Activated T-cell treated with anti-CD3 and anti-CD28 coated beads for 48 hours (primary cell): ENCODE measurements at regions not wholly inside any gene's neighbourhood (a gene's known extent, or its start where the extent isn't known, plus 50 kb on each side); places are given as distances from the start of the nearest gene placed in this dataset.
"Not testable (repeated sequence)": the region's sequence is repeated elsewhere in the genome, so short reads cannot be mapped to it uniquely, and the experiment has no call there.

Experiments used
- DNase-seq: peaks from one replicate; pipeline ENCODE4 v3.0.0-alpha.2; 2020; ENCODE audit warnings: low read depth

DNA sequence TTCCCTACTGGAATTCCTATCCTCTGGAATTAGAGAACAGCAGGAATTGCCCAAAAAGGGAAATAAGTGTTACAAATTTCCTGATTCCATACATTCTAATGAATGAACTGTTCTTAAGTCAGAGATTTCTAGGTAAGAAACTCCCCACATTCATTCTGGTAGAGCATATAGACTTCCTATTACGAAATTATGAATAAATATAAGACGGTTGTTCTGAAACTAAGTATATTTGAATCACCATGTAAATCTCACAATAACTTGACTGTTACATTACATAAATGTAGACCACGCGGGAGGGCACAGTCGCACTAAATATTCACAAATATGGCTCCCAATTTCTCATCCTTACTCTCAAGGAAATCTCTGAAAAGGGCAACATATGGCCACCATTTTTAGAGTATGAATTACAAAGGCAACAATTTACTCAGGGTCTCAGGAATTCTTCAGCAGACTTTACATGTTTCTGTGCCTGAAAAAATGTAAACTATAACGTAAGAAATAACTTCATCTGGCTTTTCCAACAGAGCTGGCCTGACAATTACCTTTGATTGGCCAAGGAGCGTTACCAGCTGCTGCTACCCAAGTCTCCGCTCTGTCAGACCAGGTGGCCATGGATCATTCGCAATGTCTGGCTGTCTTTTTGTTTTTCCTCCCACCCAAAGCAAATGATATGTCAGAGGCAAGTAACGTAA, 115.8 kb downstream of the MPP7 start:
- no peak for DNase-seq

DNA sequence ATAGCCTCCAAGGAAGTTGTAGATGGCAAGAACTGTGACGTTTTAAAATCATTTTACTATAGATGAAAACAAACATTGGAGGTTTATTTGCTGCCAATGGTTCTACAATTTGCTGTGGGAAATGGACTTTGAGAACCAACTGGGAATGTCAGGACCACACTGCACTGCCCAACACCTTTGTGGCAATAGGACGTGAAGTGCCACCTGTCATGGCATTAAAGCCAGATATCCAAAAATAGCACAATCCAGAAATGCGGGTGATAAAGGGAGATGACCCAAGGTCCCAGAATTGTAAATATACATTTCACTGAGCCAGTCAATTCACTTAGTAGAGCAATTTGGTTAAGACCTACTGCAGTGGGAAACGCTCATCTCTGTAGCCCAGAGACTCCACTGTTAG, 116.4 kb downstream of the MPP7 start:
- DNase-seq = no peak

DNA sequence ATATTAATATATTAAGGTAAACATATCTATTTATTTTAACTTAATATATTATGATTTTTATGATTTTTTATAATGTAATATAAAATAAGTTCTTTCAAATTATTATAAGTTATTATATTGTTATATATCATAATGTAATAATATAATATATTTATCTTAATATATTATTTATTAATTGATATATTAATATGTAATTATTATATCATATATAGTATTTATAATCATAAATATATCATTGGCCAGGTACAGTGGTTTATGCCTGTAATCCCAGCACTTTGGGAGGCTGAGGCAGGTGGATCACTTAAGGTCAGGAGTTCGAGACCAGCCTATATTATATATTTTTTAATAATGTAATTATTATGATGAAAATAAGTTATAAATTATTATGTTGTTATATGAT, 118.1 kb downstream of the MPP7 start:
- no peak for DNase-seq

DNA sequence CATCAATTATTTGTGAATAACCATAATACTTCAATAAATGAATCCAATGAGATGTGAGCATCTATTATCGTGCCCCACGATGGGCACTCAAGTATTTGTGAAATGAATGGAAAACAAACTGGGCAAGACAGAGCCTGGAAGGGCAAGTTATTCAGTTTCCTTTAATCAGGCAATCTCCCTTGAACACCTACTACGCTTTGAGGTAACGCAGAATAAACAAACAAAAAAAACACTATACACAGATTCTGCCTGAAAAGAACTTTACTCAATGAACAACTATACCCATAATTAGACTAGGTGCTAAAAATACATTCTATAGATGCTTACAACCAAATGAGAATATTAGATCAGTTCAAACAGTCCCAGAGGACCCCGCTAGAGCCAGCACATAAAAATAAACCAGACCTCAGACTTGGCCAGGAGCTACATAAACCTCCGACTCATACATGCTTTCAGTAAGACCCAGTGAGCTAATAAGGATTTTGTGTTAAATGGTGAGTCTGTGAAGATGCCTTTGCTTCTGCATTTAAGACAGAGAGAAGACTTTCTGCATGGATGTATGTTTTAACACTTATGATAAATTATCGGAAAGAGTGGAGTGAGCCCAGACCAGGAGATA, 121.3 kb downstream of the MPP7 start:
- no peak for DNase-seq

DNA sequence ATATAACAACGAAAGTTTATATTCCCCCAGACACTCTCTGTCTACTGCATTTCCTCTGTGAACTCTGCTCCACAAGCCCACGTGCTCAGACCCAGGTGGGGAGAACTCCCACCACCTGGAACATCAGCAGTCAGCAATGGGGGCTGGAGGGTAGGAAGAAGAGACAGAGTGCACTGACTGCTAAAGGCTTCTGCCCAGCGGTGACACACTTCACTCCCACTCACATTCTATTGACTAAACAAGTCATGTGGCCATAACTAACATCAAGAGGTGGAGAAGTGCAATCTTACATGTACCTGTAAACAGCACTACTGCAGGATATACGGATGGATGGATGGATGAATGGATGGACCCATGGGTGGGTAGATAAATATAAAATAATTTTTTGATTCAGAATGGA, 122.2 kb downstream of the MPP7 start:
- no peak for DNase-seq

DNA sequence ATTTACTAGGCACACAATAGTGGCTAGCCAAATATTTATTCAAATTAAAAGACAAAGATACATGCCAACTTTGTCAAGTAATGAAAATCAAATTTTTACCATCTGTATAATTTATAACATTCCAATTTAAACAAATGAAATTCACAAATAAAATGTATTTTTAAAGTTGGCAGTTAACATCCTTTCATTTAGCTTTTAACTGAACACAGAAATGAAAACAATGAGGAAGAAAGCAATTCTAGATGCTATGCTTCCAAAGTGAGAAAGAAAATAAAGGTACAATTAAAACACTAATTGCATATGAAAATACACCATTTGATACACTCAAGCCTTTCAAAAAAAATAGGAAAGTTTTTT, 123.1 kb downstream of the MPP7 start:
- DNase-seq = no peak

DNA sequence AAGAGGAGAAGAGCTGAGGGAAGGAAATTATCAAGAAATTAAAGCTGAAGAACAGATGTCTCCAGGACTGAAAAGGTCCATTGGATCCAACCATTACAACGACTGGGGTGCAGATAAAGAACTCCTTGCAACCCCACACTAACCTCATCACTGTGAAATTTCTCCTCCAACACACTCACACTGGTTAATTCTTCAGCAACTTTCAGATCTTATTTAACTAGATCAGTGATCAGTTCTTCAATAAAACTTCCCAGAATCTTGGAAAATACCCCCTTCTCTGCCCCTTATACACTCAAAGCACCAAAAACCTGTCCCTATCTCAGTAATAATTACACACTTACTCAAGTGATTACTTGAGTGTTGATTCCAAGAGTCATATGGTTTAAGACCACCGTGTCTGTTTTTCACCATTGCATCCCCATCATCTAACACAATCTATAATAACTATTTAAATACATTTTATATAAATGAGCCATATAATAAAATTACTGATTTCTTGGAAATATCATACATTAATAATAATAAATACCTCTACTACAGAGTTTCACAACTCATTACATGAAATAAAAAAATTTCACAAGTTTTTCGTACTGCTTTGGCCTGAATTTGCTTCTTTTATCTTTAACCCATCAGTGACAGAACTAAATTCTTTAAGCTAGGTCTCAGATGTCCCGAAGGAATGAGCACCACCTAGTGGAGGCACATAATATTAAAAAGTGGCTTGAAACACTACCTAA, 123.7 kb downstream of the MPP7 start:
- no peak for DNase-seq

DNA sequence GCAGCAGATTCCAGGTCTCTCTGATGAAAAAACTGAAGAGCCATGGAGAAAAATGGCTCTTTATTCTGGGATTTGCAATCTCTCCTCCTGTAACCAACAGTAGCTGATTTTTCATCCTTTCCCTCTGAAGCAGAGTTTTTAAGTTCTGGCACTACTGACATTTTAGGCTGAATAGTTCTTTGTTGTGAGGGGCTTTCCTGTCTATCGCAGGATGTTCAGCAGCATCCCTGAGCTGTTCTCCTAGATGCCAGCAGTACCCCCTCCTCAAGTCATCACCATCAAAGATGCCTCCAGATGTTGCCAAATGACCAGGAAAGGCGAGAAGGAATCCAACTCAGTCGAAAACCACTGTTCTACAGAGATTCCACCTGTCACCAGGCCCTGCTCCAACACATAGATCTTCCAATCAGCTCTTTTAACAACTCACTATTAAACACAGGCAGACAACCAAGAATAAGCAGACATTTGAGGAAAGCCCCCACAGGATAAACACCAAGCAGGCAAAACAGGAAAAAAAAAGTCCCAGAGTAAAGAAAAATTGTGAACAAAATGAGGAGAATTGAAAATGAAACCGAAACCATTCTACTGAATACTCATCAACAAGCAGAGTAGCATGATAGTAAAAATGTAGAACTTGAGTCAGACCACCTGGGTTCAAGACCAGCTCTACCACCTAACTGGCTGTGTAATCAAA, 124.8 kb downstream of the MPP7 start:
- DNase-seq = no peak

DNA sequence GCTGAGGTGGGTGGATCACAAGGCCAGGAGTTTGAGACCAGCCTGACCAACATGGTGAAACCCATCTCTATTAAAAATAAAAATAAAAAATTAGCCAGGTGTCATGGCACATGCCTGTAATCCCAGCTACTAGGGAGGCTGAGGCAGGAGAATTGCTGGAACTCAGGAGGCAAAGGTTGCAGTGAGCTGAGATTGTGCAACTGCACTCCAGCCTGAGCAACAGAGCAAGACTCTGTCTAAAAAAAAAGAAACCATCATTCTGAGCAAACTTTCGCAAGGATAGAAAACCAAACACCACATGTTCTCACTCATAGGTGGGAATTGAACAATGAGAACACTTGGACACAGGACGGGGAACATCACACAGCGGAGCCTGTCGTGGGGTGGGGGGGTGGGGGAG, 126.4 kb downstream of the MPP7 start:
- not testable (repeated sequence) for DNase-seq

DNA sequence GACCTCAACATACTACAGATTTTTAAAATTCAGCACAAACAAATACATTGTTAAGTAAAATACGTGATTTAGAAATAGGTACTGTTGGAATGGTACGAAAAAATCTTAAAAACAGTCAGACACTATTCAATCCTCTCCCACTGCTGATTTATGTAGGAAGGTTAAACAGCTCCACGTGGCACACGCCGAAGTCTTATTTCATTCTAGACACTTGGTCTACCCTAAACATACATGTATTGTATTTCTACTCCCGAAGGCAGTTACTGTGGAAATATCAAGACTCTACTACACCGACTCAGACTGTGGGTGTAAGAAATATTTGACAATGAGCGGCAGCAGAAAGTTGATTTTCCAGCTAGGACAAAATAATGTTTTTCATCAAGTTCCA, 130.6 kb downstream of the MPP7 start:
- no peak for DNase-seq

DNA sequence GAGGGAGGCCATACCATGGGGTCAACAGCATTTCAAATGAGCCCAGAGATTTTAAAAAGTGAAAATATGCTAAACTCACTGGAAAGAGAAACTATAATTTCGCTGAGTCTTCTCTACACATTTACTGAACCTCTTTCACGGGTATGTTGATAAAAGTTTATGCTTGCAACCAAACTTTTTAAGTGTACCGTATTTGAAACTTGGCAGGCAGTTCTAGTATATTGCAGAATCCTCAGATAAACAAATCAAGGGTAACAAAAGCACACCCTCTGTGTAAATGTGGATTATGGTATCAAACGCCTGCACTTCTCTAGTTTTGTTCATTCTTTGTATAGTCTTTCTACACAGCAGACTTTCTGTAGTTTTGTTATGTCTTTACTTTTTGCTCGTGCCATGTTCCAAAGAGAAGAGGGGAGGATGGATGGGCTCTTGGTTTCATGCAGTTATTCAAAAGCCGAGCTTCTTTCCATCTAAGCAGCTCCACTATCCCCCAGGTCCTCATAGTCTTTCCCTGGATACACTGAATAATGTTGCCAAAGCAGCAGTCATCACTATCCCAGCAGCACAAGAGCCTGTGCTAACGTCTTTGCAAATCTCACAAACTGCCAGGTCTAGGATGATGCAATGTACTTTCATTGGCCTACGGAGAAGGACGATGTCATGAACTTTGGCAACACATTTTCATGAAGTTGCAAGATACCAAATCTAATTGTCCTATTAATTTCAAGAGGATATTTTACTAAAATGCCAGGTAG, 131.2 kb downstream of the MPP7 start:
- DNase-seq = no peak

DNA sequence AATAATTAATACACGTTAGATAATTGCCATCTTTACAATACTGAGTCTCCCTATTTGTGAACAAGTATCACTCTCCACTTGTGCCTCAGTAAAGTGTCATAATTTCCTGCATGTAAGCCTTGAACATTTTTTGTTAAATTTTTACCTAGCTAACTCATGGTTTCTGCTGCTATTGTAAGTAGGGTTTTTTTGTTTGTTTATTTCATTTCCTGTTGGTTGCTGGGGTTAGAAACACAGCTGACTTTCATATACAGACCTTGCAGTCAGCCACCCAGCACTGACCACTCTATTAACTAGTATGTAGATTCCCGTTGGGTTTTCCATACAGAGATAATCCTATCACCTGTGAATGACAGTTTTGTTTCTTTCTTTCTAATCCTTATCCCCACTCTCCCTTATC, 133.3 kb downstream of the MPP7 start:
- DNase-seq = no peak

DNA sequence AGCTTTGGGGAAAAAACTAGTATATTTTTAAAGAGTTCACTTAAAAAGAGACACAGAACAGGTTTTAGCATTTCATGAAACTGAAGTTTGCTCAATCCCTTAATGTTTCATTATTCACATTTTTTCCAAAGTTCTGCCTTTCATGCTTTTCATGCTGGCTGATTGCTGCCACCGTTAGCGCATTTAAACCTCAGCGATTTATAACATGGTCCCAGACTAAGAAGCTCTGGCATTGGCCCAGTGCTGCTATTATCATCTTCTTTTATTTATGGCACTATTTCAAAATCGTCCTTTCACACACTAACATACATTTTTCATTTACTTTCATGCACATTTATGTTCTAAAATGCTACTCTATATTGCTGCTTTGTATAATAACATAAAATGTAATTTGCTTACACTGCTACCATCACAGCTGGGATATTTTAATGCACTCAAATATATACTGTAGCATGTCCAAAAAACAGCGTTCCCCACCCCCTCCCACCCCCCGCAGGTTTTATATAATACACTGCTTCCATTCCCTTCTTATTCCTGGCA, 141.9 kb downstream of the MPP7 start:
- DNase-seq = no peak

DNA sequence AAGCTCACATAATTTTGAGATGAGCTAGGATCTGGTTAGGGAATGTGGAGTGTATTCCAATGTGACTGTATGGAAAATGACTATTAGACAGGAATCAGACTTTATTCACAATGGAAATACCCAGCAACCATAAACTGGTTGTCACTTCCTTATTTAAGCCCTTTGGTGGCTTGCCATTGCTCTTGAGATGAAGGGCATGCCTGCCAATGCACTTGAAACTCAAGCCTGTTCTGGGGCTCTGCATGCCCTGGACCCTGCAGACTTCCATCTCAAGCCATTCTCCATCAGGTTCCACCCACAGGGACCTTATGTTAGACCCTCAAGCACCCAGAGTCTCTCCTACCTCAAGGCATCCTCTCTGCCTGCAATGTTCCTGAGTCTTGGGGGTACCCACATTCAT, 145.5 kb downstream of the MPP7 start:
- no peak for DNase-seq

DNA sequence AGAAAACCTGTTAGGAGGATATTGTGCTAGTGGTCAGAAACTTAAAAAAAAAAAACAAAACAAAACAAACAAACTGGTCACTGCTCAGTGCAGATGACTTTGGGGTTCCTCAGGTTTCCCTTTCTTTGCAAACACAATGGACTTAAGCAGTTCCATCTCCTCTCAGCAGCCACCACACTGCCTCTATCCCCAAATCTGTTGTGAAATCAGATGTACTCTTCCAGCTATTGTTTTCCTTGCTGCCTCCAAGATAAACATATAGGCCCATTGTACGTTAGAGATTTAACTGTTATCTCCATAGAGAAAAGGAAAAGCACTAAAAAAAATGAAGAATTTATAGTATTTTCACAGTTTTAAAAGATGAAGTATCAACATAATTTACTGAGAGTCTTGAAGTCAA, 147.1 kb downstream of the MPP7 start:
- no peak for DNase-seq

DNA sequence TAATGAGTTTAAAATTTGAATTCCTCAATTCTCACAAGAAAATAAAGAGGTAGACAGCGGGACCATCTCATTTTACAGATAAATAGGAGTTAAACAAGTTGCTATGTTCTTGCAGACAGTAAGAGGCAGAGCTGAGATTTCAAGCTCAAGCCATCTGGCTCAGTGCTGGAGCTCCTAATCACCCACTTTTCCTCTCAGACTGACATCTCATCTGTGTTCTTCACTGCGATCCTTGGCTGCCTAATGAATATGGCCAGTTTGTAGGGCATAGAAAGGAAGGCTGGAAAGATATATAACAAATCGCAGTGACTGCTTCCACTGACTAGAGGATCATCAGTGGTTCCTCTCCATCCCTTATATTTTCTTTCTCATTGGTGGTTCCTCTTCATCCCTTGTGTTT, 151.2 kb downstream of the MPP7 start:
- no peak for DNase-seq

DNA sequence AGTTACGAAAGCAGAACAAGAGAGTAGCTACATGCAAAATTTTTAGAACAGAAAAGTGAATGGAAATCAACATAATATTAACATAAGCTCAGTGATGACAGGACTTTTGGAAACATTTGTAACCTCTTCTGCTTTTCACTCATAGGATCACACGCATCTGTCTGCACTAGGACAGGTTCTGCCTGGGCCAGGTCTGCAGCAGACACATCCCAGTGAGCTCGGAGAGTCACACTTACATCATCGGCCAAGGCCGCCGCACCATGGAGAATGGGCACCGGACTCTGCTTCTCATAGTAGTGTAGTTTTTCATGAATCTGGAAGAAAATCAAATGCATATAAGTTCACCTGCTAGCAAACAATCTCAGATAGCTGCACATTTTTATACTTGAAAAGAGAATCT, 150.9 kb upstream of the ODAD2 start:
- DNase-seq = no peak

DNA sequence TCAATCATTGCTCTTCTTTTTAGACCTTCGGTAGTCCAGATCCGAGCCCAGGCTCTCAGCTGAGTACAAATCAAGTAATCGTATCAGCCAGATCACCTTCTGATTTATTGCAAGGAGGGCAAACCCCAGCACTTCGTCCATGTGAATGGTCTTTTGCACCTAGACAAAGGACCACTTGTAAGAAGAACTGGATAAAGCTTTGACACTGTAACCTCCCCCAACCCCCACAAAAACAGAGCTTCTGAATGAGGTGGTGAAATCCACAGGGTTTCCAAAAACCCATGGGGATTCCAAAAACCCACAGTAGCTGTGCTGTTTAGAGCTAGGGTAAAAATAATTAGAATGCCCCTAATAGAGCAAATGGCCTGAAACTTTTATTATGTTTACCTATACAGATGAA, 148.8 kb upstream of the ODAD2 start:
- DNase-seq = no peak

DNA sequence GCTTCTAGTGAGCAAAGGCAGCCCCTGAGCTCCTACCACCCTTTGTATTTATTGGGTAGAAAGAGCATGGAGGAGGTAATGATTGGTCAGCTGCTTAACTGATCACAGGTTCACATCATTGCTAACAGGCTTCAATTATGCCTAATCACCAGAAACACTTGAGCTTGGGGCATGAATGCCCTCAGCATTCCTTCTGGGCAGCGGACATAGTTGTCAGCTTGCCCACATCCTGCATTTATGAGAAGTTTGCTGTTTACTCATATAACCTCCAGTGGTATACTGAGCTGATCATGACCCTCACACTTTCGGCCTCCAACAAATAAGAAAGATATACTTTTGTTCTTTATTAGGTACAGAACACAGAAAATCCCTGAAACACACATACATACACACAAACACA, 140.3 kb upstream of the ODAD2 start:
- no peak for DNase-seq

DNA sequence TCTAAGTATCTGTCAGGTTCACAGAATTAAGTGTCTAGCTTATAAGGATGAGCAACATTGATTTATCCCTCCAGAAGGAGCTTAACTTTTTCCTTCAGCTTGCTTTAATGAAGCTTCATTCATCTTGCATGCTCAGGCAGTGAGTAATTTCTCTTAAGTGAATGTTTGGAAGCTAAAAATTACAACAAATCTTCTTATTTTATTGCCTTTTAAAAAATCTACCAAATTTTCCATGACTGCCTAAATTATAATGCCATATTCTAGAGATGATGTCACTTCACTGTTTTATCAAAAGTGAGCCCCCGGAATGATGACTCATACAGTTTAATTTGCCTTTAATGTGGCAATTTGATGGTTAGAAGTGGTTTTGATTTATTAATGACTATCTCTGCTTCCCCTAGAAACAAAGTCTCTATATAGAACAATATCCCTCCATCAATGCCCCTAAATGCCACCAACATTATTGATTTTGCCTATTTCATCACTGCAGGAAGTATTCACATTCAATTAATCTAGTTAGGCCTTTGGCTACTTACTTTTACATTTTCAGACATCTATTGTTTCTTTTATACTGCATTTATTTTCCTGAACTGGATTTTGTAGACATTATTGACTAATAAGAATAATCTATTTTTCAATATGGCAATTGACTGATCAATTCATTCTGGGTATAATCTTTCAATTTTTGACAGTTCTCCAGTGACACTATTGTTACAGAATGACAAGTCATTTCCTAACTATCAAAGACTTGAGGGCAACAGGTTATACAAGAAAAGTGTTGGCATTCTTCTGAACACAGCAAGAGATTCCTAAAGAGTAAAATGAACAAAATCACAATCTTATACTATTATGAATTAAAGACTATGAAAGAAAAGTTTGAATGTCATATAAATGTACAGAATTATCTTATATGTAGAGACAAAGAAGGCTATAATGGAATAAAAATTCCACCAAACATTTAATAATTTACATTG, 139.3 kb upstream of the ODAD2 start:
- no peak for DNase-seq

DNA sequence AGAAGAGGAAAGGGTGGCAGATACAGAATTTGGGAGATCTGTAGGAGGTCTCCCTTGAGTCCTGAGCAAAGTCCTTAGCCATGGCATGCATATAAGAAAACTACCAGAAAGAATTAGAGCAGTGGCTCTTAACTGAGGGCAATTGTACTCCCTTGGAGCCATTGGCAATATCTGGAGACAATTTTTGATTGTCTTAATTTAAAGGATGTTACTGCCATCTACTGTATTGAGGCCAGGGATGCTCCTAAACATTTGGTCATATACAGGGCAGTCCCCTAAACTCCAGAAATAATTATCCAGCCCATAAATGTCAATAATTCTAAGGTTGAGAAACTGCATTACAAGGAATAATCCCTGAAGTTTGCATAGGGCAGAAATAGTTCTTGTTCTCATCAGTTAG, 136.4 kb upstream of the ODAD2 start:
- no peak for DNase-seq
